Caki2 (cell line): ENCODE measurements at regions not wholly inside any gene's neighbourhood (a gene's known extent, or its start where the extent isn't known, plus 50 kb on each side); places are given as distances from the start of the nearest gene placed in this dataset.
"Not testable (repeated sequence)": the region's sequence is repeated elsewhere in the genome, so short reads cannot be mapped to it uniquely, and the experiment has no call there.

ENCODE experiments used
- DNase-seq: peaks from one replicate; pipeline ENCODE4 v3.0.0-alpha.2; 2015; ENCODE audit warnings: low read depth
- in situ Hi-C: cut with HindIII; loops from 2 replicates; pipeline ENCODE4 v1.10.0; 2016; ENCODE audit warnings: low sequenced_read_pairs, low pct_unique_long_range_greater_than_20kb, mixed read lengths

GRCh38 chr10:31120961-31121685 lies 89.5 kb upstream of the ZNF438 start:
- no peak for DNase-seq
- in situ Hi-C loops, result no loop called here

DNA sequence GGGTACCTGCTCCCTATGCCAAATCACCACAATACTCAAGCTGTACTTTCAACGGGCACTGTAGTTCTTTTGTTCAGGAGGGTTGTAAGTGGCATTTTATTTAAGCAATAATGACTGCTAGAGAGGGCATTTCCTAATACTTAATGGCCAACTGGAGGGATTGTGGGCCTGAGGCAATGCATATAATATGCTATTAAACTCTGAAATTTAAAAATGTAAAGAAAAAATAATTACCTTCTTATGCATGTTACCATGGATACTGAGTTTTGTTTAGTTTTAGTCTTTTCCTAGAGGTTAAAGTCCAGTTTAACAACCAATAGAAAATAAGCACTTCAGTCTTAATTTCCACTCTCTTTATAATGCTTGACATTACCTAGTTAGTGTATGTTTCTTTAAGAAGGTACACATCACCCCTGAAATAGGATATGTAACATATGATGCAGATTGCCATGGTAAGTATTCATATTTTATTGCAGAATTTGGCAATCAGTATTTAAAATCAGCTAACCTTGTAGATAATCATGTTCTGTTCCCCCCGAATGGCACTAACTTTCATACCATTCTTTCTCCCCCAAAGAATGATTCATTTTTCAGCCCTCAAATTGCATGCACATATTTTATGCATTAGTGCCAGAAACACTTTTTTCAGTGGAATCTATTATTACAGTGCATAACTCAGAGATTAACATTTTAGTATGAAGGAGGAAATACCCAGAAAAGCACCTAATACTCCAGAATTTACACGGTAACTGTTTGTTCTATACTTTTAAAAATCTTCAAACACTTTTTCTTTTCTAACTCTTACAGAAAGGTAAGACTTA lies 90.3 kb upstream of the ZNF438 start:
- in situ Hi-C loops, result no loop called here
- no peak for DNase-seq

GRCh38 chr10:31123946-31124345 lies 92.3 kb upstream of the ZNF438 start:
- DNase-seq, result no peak
- in situ Hi-C loops, result no loop called here

- in situ Hi-C loops, result no loop called here
- no peak for DNase-seq
Observed at GRCh38 chr10:31124852-31125251, 93.2 kb upstream of the ZNF438 start.

- no peak for DNase-seq
- in situ Hi-C loops, result no loop called here
Observed at GRCh38 chr10:31125789-31126188, 94.1 kb upstream of the ZNF438 start.

DNA sequence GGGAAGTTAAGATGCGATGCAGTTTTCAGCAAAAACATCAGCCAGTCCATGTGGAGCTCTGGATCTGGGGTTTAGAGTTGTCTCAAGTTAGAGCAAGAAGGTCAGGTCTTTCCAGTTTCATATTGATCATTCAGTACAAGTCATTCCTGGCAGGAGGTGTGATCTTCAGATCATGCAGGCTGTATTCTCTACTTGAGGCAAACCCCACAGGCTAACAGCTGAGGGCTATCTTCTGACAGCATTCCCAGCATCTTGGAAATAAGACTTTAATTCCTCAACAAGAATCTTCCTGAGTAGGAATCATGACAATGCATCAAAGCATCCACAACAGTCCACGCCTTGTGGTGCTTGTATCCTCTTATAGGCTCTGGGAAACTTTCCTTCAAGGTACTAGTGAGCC lies 94.9 kb upstream of the ZNF438 start:
- no peak for DNase-seq
- in situ Hi-C loops, result no loop called here

GRCh38 chr10:31128536-31128935 lies 96.9 kb upstream of the ZNF438 start:
- no peak for DNase-seq
- in situ Hi-C loops, result no loop called here

DNA sequence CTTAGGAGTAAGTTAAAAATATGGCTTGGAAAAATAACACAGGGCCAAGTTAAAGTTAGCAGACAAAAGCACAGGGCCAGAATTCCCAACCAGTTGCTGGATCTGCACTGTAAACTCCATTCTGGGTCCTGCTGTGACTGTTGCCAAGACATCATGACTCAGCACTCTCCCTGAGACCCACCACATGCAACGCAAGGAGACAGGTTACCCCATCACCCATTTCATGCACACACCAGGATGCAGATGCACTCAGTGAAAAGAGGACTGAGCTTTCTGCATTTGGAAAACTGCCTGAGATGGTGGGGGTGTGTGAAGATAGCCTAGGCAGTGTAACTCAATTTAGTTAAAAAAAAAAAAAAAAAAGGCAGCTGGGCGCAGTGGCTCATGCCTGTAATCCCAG lies 97.6 kb upstream of the ZNF438 start:
- peak; percentile 48 for DNase-seq
- in situ Hi-C loops, result no loop called here

DNA sequence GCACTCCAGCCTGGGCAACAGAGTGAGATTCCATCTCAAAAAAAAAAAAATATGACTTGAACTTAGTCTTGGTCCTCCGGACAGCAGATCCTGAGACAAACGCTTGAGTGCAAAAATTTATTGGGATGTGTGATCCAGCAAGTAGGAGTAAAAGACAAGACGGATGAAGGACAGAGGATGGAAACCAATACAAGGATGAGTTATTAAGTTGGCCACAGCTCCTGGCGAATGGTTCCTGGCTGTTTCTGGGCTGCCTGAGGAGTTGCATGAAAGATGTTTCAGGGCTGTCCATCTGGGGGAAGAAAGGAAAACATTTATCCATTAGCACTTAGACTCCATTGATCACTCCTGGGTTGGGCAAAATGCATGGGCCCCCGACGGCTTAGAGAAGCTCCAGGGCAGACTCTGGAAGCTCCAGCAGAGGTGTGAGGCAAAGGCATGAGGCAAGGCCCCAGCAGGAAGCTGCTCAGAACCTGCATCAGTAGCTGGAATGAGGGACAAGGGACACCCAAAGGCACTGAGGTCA lies 98.3 kb upstream of the ZNF438 start:
- in situ Hi-C loops, result no loop called here
- DNase-seq, result no peak

DNA sequence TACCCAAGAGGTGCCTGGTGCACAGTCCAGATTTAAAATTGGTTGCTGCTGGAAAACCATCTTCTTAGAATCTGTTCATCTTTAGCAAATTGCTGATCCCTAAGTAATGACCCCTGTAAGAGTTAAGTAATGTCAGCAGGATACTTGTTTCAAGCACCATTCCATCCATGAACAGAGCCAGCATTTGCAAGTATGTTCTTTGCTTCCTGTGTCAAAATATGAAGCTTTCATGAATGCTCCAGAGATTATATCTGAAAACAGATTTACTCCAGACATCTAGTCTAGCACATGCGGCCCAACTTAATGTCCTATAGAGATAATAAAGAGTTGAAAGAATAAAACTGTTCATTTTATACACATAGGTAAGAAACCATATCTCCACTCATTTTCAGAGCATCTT lies 98.7 kb upstream of the ZNF438 start:
- DNase-seq, result no peak
- in situ Hi-C loops, result no loop called here

GRCh38 chr10:31131251-31131650 lies 99.6 kb upstream of the ZNF438 start:
- no peak for DNase-seq
- in situ Hi-C loops, result no loop called here

DNA sequence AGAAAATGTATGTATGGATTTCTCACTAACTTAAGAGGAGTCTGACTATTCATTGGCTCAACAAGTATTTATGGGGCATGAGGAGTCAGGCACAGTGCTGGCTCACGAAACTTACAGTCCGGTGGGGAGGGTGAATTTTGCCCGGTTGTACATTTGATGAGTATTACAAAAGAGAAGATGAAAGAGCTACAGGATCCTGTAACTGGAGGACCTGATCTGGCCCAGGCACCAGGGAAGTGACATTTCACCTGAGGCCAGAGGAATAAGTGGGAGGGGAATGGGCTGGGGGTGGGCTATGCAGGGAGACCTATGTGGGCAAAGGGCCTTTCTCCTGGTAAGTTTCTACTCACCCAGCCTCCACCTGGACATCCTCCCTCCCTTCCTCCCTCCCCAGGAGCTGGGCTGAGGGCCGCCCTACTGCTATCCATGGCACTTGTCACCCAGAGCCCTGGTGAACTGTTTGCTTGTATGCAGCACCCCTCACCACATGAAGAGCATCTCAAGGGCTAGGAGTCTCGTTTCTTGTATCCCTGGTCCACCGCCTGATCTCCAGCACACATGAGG lies 101.1 kb upstream of the ZNF438 start:
- in situ Hi-C loops, result no loop called here
- DNase-seq, result no peak

GRCh38 chr10:31133251-31133791 lies 101.7 kb upstream of the ZNF438 start:
- in situ Hi-C loops, result no loop called here
- no peak for DNase-seq

DNA sequence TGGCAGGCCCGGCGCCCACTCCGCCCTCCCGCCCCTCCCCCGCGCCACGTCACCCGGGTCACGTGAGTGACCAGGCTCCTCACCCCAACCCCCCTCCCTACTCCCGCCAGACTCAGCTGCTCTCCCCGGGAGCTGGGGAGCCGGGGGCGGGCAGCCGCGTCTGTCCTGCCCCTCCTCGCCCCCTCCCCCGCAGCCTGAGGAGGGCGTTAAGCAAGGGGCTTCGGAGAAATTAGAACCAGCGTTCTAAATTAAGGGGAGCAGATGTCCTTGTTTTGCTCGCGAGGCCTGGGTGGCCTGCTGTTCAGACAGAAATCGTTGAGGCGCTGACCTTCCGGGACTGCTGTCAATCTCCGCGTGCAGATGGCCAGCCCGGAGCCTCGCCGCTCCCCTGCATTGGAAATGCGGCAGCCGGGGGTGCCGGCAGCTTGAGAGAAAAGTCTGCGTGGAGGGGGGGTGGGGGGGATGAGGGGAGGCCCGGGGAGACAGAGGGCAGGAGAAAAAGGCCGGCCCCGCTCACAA lies 102.2 kb upstream of the ZNF438 start:
- in situ Hi-C loops, result no loop called here
- DNase-seq, result no peak

- peak; percentile 22 for DNase-seq
- in situ Hi-C loops, result no loop called here
Observed at GRCh38 chr10:31134311-31134952, 102.8 kb upstream of the ZNF438 start.

DNA sequence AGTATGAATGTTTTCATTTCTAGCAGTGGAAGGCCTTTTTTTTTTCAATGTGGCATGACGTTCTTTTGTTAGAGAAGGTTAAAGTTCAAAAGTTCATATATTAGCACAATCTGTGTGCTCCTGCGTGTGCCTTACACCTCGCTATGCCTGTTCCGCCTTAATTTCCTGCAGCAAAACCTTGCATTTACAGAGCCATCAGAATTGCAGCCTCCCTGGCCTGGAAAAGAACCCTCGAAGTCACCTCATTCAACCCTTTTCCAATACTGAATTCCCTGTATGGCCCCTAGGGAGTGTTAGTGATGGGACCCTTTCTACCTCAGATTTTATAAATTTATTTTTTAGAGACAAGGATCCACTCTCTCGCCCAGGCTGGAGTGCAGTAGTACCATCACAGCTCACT lies 103.5 kb upstream of the ZNF438 start:
- no peak for DNase-seq
- in situ Hi-C loops, result no loop called here

GRCh38 chr10:31135791-31136190 lies 104.1 kb upstream of the ZNF438 start:
- in situ Hi-C loops, DNase-seq: not testable (repeated sequence)

GRCh38 chr10:31136386-31136785 lies 104.7 kb upstream of the ZNF438 start:
- in situ Hi-C loops, result no loop called here
- no peak for DNase-seq
